ENCODE measurements at regions not wholly inside any gene's neighbourhood (a gene's known extent, or its start where the extent isn't known, plus 50 kb on each side); places are given as distances from the start of the nearest gene placed in this dataset.

GRCh38 chr13:50412046-50412617 lies 396.9 kb downstream of the KCNRG start:
- no peak overlapping the region for H3K27ac ChIP-seq (ENCODE audit: low read depth, low read length)
- ChIA-PET CTCF (no interaction called here), POLR2A (no interaction called here)
- no peaks in the 10 kb centered on the region for H3K27me3 ChIP-seq (ENCODE audit: control insufficient read depth in 2 of 2, insufficient read depth in 2 of 2, low read length in 2 of 2)
- ATAC-seq = no peak
- intact Hi-C loops (cut with micrococcal nuclease) = no loop called here
- peaks cover 0 to 8% (median 4%) of the 10 kb centered on the region in 7 donors for H3K4me1 Mint-ChIP-seq
- no peak for DNase-seq
- H3K9me3 ChIP-seq (ENCODE audit: control insufficient read depth in 2 of 3, low read length in 3 of 3) = no peaks in the 10 kb centered on the region
- H3K4me1 ChIP-seq (ENCODE audit: control insufficient read depth in 2 of 2, insufficient read depth in 2 of 2, low read length in 2 of 2) = no peaks in the 10 kb centered on the region
- peaks cover 0 to 8% (median 5%) of the 10 kb centered on the region in 5 donors for H3K36me3 Mint-ChIP-seq
- H3K4me3 Mint-ChIP-seq = no peak overlapping the region
- no peak overlapping the region for H3K4me3 ChIP-seq (ENCODE audit: low read length)
- H3K27me3 Mint-ChIP-seq = peaks cover 0 to 24% (median 7%) of the 10 kb centered on the region in 5 donors
- H3K27ac Mint-ChIP-seq = no peak overlapping the region
- H3K36me3 ChIP-seq (ENCODE audit: control insufficient read depth in 2 of 3, insufficient read depth in 3 of 3, low read length in 3 of 3) = no peaks in the 10 kb centered on the region
- peaks cover 0 to 14% (median 5%) of the 10 kb centered on the region in 11 donors for H3K9me3 Mint-ChIP-seq

- CTCF ChIA-PET = no interaction called here
These were observed 399.4 kb downstream of the KCNRG start for GRCh38 chr13:50414640-50415039.

GRCh38 chr13:50415428-50415827 lies 400.2 kb downstream of the KCNRG start:
- H3K36me3 Mint-ChIP-seq = peaks cover 0 to 8% (median 5%) of the 10 kb centered on the region in 5 donors
- H3K9me3 Mint-ChIP-seq = peaks cover 0 to 14% (median 5%) of the 10 kb centered on the region in 11 donors
- H3K9me3 ChIP-seq (ENCODE audit: control insufficient read depth in 2 of 3, low read length in 3 of 3) = no peaks in the 10 kb centered on the region
- no peak for DNase-seq
- no peak for ATAC-seq
- CTCF ChIA-PET = no interaction called here
- intact Hi-C loops (cut with micrococcal nuclease) = no loop called here
- H3K4me1 Mint-ChIP-seq = no peaks in the 10 kb centered on the region
- no peak overlapping the region for H3K4me3 ChIP-seq (ENCODE audit: low read length)
- POLR2A ChIA-PET = no interaction called here
- H3K27ac Mint-ChIP-seq = no peak overlapping the region
- H3K27ac ChIP-seq (ENCODE audit: low read depth, low read length) = no peak overlapping the region
- no peaks in the 10 kb centered on the region for H3K27me3 ChIP-seq (ENCODE audit: control insufficient read depth in 2 of 2, insufficient read depth in 2 of 2, low read length in 2 of 2)
- H3K4me3 Mint-ChIP-seq = no peak overlapping the region
- peaks cover 0 to 12% (median 7%) of the 10 kb centered on the region in 5 donors for H3K27me3 Mint-ChIP-seq
- H3K36me3 ChIP-seq (ENCODE audit: control insufficient read depth in 2 of 3, insufficient read depth in 3 of 3, low read length in 3 of 3) = no peaks in the 10 kb centered on the region
- no peaks in the 10 kb centered on the region for H3K4me1 ChIP-seq (ENCODE audit: control insufficient read depth in 2 of 2, insufficient read depth in 2 of 2, low read length in 2 of 2)

More at GRCh38 chr13:50414640-50415039, 399.4 kb downstream of the KCNRG start:
- H3K9me3 Mint-ChIP-seq = peaks cover 0 to 14% (median 5%) of the 10 kb centered on the region in 11 donors
- H3K36me3 Mint-ChIP-seq = peaks cover 0 to 8% (median 5%) of the 10 kb centered on the region in 5 donors
- intact Hi-C loops (cut with micrococcal nuclease) = no loop called here
- no peak overlapping the region for H3K4me3 Mint-ChIP-seq
- Histone ChIP-seq H3K4me3 (ENCODE audit: low read length) (no peak overlapping the region), H3K27ac (ENCODE audit: low read depth, low read length) (no peak overlapping the region), H3K27me3 (ENCODE audit: control insufficient read depth in 2 of 2, insufficient read depth in 2 of 2, low read length in 2 of 2) (no peaks in the 10 kb centered on the region), H3K4me1 (ENCODE audit: control insufficient read depth in 2 of 2, insufficient read depth in 2 of 2, low read length in 2 of 2) (no peaks in the 10 kb centered on the region), H3K36me3 (ENCODE audit: control insufficient read depth in 2 of 3, insufficient read depth in 3 of 3, low read length in 3 of 3) (no peaks in the 10 kb centered on the region), H3K9me3 (ENCODE audit: control insufficient read depth in 2 of 3, low read length in 3 of 3) (no peaks in the 10 kb centered on the region)
- POLR2A ChIA-PET = no interaction called here
- H3K4me1 Mint-ChIP-seq = no peaks in the 10 kb centered on the region
- ATAC-seq (no peak), DNase-seq (no peak)
- H3K27me3 Mint-ChIP-seq = peaks cover 0 to 16% (median 7%) of the 10 kb centered on the region in 5 donors
- no peak overlapping the region for H3K27ac Mint-ChIP-seq

GRCh38 chr13:50417597-50417996 lies 402.4 kb downstream of the KCNRG start:
- no peak overlapping the region for H3K27ac Mint-ChIP-seq
- H3K9me3 Mint-ChIP-seq = peaks cover 0 to 14% (median 5%) of the 10 kb centered on the region in 11 donors
- DNase-seq (no peak), ATAC-seq (no peak)
- no peaks in the 10 kb centered on the region for H3K9me3 ChIP-seq (ENCODE audit: control insufficient read depth in 2 of 3, low read length in 3 of 3)
- H3K27ac ChIP-seq (ENCODE audit: low read depth, low read length) = no peak overlapping the region
- intact Hi-C loops (cut with micrococcal nuclease) = no loop called here
- no peak overlapping the region for H3K4me3 ChIP-seq (ENCODE audit: low read length)
- peaks cover 0 to 6% (median 0%) of the 10 kb centered on the region in 7 donors for H3K4me1 Mint-ChIP-seq
- ChIA-PET CTCF (no interaction called here), POLR2A (interaction anchor here (0.7 kb wide), 1 partner anchor 632 kb away, joined by 3 read pairs; no protein-coding TSS in a partner anchor)
- H3K36me3 ChIP-seq (ENCODE audit: control insufficient read depth in 2 of 3, insufficient read depth in 3 of 3, low read length in 3 of 3) = no peaks in the 10 kb centered on the region
- H3K4me1 ChIP-seq (ENCODE audit: control insufficient read depth in 2 of 2, insufficient read depth in 2 of 2, low read length in 2 of 2) = peaks cover 0 to 9% of the 10 kb centered on the region in 2 donors
- peaks cover 0 to 11% (median 7%) of the 10 kb centered on the region in 5 donors for H3K27me3 Mint-ChIP-seq
- peaks cover 0 to 8% (median 5%) of the 10 kb centered on the region in 5 donors for H3K36me3 Mint-ChIP-seq
- H3K4me3 Mint-ChIP-seq = no peak overlapping the region
- H3K27me3 ChIP-seq (ENCODE audit: control insufficient read depth in 2 of 2, insufficient read depth in 2 of 2, low read length in 2 of 2) = no peaks in the 10 kb centered on the region

- no peaks in the 10 kb centered on the region for H3K36me3 ChIP-seq (ENCODE audit: control insufficient read depth in 2 of 3, insufficient read depth in 3 of 3, low read length in 3 of 3)
- no peak for ATAC-seq
- Mint-ChIP-seq H3K27ac (no peak overlapping the region), H3K4me1 (peaks cover 0 to 7% (median 0%) of the 10 kb centered on the region in 7 donors), H3K27me3 (peaks cover 0 to 5% (median 0%) of the 10 kb centered on the region in 5 donors), H3K9me3 (peaks cover 0 to 10% (median 4%) of the 10 kb centered on the region in 11 donors), H3K4me3 (no peak overlapping the region), H3K36me3 (peaks cover 0 to 7% (median 4%) of the 10 kb centered on the region in 5 donors)
- H3K9me3 ChIP-seq (ENCODE audit: control insufficient read depth in 2 of 3, low read length in 3 of 3) = no peaks in the 10 kb centered on the region
- no peak for DNase-seq
- POLR2A ChIA-PET = no interaction called here
- CTCF ChIA-PET = no interaction called here
- intact Hi-C loops (cut with micrococcal nuclease) = no loop called here
- H3K27me3 ChIP-seq (ENCODE audit: control insufficient read depth in 2 of 2, insufficient read depth in 2 of 2, low read length in 2 of 2) = no peaks in the 10 kb centered on the region
- no peak overlapping the region for H3K4me3 ChIP-seq (ENCODE audit: low read length)
- H3K4me1 ChIP-seq (ENCODE audit: control insufficient read depth in 2 of 2, insufficient read depth in 2 of 2, low read length in 2 of 2) = peaks cover 0 to 12% of the 10 kb centered on the region in 2 donors
- H3K27ac ChIP-seq (ENCODE audit: low read depth, low read length) = no peak overlapping the region
These were observed 404.2 kb downstream of the KCNRG start for GRCh38 chr13:50419331-50419865.

GRCh38 chr13:50419896-50420295 lies 404.7 kb downstream of the KCNRG start:
- Histone ChIP-seq H3K36me3 (ENCODE audit: control insufficient read depth in 2 of 3, insufficient read depth in 3 of 3, low read length in 3 of 3) (no peaks in the 10 kb centered on the region), H3K27me3 (ENCODE audit: control insufficient read depth in 2 of 2, insufficient read depth in 2 of 2, low read length in 2 of 2) (no peaks in the 10 kb centered on the region), H3K4me3 (ENCODE audit: low read length) (no peak overlapping the region), H3K27ac (ENCODE audit: low read depth, low read length) (no peak overlapping the region), H3K9me3 (ENCODE audit: control insufficient read depth in 2 of 3, low read length in 3 of 3) (no peaks in the 10 kb centered on the region), H3K4me1 (ENCODE audit: control insufficient read depth in 2 of 2, insufficient read depth in 2 of 2, low read length in 2 of 2) (peaks cover 0 to 12% of the 10 kb centered on the region in 2 donors)
- DNase-seq (no peak), ATAC-seq (no peak)
- Mint-ChIP-seq H3K4me3 (no peak overlapping the region), H3K27ac (no peak overlapping the region), H3K27me3 (peaks cover 0 to 2% (median 0%) of the 10 kb centered on the region in 5 donors), H3K9me3 (peaks cover 0 to 6% (median 4%) of the 10 kb centered on the region in 11 donors), H3K4me1 (peaks cover 0 to 7% (median 0%) of the 10 kb centered on the region in 7 donors), H3K36me3 (peaks cover 0 to 5% (median 0%) of the 10 kb centered on the region in 5 donors)
- POLR2A ChIA-PET = no interaction called here
- intact Hi-C loops (cut with micrococcal nuclease) = no loop called here
- CTCF ChIA-PET = no interaction called here

Data from naive thymus-derived CD4-positive, alpha-beta T cell (primary cell).